ENCODE measurements at regions not wholly inside any gene's neighbourhood (a gene's known extent, or its start where the extent isn't known, plus 50 kb on each side); places are given as distances from the start of the nearest gene placed in this dataset.

DNA sequence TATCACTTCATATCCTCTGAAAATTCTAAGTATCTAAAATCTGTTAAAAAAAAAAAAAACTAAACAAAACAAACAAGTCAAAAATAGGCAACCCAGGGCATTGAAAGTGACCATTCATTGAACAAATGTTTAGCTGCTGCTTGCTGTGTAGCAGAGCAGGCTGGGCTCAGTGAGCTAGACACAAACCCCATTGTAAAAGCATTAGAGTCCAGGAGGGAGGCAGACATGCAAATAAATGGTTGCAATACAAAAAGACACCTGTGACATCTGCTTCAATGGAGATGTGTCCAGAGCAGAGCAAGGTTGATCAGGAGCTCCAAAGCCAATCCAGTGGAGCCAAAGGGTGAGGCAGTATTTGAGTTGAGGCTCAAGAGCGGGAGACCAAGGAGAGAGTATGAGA is 267.3 kb upstream of the GATB start:
- TF ChIP-seq SP1 (IDR thresholded peaks at IDR 0.05) (no peak), FOXA1 (IDR thresholded peaks at IDR 0.05) (no peak), PKNOX1 (IDR thresholded peaks at IDR 0.05) (no peak), HDGF (IDR thresholded peaks at IDR 0.05; ENCODE audit: borderline replicate concordance) (no peak), ARNT (IDR thresholded peaks at IDR 0.05) (no peak), BHLHE40 (IDR thresholded peaks at IDR 0.05; ENCODE audit: borderline replicate concordance) (no peak), CTBP1 (IDR thresholded peaks at IDR 0.05; ENCODE audit: borderline replicate concordance) (no peak), FOXM1 (IDR thresholded peaks at IDR 0.05; ENCODE audit: borderline replicate concordance) (no peak)
